Peyer's patch (tissue), 4 donors: ENCODE measurements at regions not wholly inside any gene's neighbourhood (a gene's known extent, or its start where the extent isn't known, plus 50 kb on each side); places are given as distances from the start of the nearest gene placed in this dataset.
"Not testable (repeated sequence)": the region's sequence is repeated elsewhere in the genome, so short reads cannot be mapped to it uniquely, and the experiment has no call there.

Experiments
- DNase-seq, 3 donors: peaks; one replicate each; pipeline ENCODE4 v3.0.0-alpha.2; 2017 to 2019
- H3K27ac ChIP-seq, 4 donors: fragments of 200-600 bp; sonication (generic); one replicate each; pipeline ENCODE4 v1.5.1; 2016 to 2019
- H3K27me3 ChIP-seq, 2 donors: fragments of 200-600 bp; sonication (generic); one replicate each; pipeline ENCODE4 v1.5.1; 2019
- H3K36me3 ChIP-seq, 3 donors: fragments of 200-600 bp; sonication (generic); one replicate each; pipeline ENCODE4 v1.5.1; 2016 to 2019
- H3K4me1 ChIP-seq, 4 donors: fragments of 200-600 bp; sonication (generic); one replicate each; pipeline ENCODE4 v1.5.1; 2016 to 2019
- H3K4me3 ChIP-seq, 4 donors: fragments of 200-600 bp; sonication (generic); 1 replicate in 3 of 4; 2 replicates in 1 of 4; pipeline ENCODE4 v1.5.1; 2016 to 2019; ENCODE audit warnings: mild to moderate bottlenecking in 1 of 4
- H3K9me3 ChIP-seq, 4 donors: fragments of 200-600 bp; sonication (generic); one replicate each; pipeline ENCODE4 v1.5.1; 2016 to 2019; ENCODE audit warnings: mild to moderate bottlenecking in 1 of 4
- POLR2A ChIP-seq, 2 donors: fragments of 450-650 bp; IDR thresholded peaks; one replicate each; pipeline ENCODE4 v1.5.1; 2017; ENCODE audit warnings: antibody characterized with exemption in 2 of 2, mild to moderate bottlenecking in 2 of 2, moderate library complexity in 2 of 2
- TF ChIP-seq, protein P1 (sequence below), 6 experiments: fragments of 450-650 bp in 4 of 6; fragments of 200-600 bp in 2 of 6; sonication (generic) in 1 of 6; IDR thresholded peaks; one replicate each; pipeline ENCODE4 v1.5.1; 2017 to 2019; ENCODE audit warnings: antibody characterized with exemption in 6 of 6, mild to moderate bottlenecking in 3 of 6, moderate library complexity in 1 of 6

- peak overlapping the region in 1 of 4 donors; percentile 9 for H3K4me3 ChIP-seq
- H3K4me1 ChIP-seq, result peaks cover 0 to 12% (median 7%) of the 10 kb centered on the region in 4 donors
- no peaks in the 10 kb centered on the region for H3K27me3 ChIP-seq
- peak overlapping the region in 3 of 4 donors; percentile 53 to 74 (median 67) for H3K27ac ChIP-seq
- peak in 1 of 2 donors; percentile 35 for TF ChIP-seq POLR2A (IDR thresholded peaks at IDR 0.05)
- TF ChIP-seq, protein P1, sequence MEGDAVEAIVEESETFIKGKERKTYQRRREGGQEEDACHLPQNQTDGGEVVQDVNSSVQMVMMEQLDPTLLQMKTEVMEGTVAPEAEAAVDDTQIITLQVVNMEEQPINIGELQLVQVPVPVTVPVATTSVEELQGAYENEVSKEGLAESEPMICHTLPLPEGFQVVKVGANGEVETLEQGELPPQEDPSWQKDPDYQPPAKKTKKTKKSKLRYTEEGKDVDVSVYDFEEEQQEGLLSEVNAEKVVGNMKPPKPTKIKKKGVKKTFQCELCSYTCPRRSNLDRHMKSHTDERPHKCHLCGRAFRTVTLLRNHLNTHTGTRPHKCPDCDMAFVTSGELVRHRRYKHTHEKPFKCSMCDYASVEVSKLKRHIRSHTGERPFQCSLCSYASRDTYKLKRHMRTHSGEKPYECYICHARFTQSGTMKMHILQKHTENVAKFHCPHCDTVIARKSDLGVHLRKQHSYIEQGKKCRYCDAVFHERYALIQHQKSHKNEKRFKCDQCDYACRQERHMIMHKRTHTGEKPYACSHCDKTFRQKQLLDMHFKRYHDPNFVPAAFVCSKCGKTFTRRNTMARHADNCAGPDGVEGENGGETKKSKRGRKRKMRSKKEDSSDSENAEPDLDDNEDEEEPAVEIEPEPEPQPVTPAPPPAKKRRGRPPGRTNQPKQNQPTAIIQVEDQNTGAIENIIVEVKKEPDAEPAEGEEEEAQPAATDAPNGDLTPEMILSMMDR (IDR thresholded peaks at IDR 0.05), result no peak
- H3K9me3 ChIP-seq, result no peaks in the 10 kb centered on the region
- peak; percentile 53 to 83 (median 66) for DNase-seq
- no peaks in the 10 kb centered on the region for H3K36me3 ChIP-seq
These were observed 59.7 kb downstream of the RAP2B start for GRCh38 chr3:153221748-153222162.

- not testable (repeated sequence) for H3K4me3 ChIP-seq, DNase-seq, H3K36me3 ChIP-seq, H3K4me1 ChIP-seq, H3K27me3 ChIP-seq, H3K27ac ChIP-seq, H3K9me3 ChIP-seq
These were observed 64.9 kb downstream of the RAP2B start for GRCh38 chr3:153226877-153227276.

DNA sequence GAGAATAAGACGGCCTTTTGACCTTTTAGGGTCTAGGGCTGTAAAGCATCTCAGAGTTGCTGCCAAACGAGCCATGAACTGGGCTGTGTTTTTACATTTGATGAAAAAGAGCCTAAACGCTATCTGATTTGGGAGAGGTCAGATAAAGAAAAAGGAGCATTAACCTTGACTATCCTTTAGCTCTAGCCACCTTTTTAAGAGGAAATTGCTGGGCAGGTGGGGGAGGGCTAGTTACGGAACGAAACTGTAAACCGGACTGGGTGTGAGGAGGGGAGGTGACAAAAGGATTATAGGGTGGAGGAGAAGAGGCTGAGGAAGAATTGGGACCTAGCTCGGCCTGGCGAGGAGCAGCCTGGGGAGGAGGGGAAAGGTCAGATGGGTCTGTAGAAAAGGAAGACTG, 68.4 kb downstream of the RAP2B start:
- H3K4me1 ChIP-seq, H3K4me3 ChIP-seq, H3K27me3 ChIP-seq, H3K36me3 ChIP-seq, H3K27ac ChIP-seq, H3K9me3 ChIP-seq, DNase-seq: not testable (repeated sequence)

GRCh38 chr3:153231245-153231644, 69.2 kb downstream of the RAP2B start:
- not testable (repeated sequence) for H3K4me3 ChIP-seq, H3K27me3 ChIP-seq, DNase-seq, H3K9me3 ChIP-seq, H3K36me3 ChIP-seq, H3K27ac ChIP-seq, H3K4me1 ChIP-seq

- H3K4me3 ChIP-seq, H3K9me3 ChIP-seq, H3K36me3 ChIP-seq, DNase-seq, H3K27ac ChIP-seq, H3K27me3 ChIP-seq, H3K4me1 ChIP-seq: not testable (repeated sequence)
These were observed 70.2 kb downstream of the RAP2B start for GRCh38 chr3:153232050-153232752.

GRCh38 chr3:153232851-153233271, 70.8 kb downstream of the RAP2B start:
- no peaks in the 10 kb centered on the region for H3K9me3 ChIP-seq
- H3K4me1 ChIP-seq, result no peaks in the 10 kb centered on the region
- H3K36me3 ChIP-seq, result no peaks in the 10 kb centered on the region
- no peak overlapping the region for H3K4me3 ChIP-seq
- TF ChIP-seq, protein P1 (IDR thresholded peaks at IDR 0.05), result no peak
- TF ChIP-seq POLR2A (IDR thresholded peaks at IDR 0.05), result no peak
- H3K27ac ChIP-seq, result no peak overlapping the region
- no peaks in the 10 kb centered on the region for H3K27me3 ChIP-seq
- DNase-seq, result no peak

GRCh38 chr3:153233986-153234385, 72.0 kb downstream of the RAP2B start:
- TF ChIP-seq POLR2A (IDR thresholded peaks at IDR 0.05), result no peak
- TF ChIP-seq, protein P1 (IDR thresholded peaks at IDR 0.05), result no peak
- H3K27ac ChIP-seq, result no peak overlapping the region
- H3K4me3 ChIP-seq, result no peak overlapping the region
- DNase-seq, result no peak
- H3K27me3 ChIP-seq, result no peaks in the 10 kb centered on the region
- no peaks in the 10 kb centered on the region for H3K4me1 ChIP-seq
- no peaks in the 10 kb centered on the region for H3K9me3 ChIP-seq
- H3K36me3 ChIP-seq, result no peaks in the 10 kb centered on the region

DNA sequence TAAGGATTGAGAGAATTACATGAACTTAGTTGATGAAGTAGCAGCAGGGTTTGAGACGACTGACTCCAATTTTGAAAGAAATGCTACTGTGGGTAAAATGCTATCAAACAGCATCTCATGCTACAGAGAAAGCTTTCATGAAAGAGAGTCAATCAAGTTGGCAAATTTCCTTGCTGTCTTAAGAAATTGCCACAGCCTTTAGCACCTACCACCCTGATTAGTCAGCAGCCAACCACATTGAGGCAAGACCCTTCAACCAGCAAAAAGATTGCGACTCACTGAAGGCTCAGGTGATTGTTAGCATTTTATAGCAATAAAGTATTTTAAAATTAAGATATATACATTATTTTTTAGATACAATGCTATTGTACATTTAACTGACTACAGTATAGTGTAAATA, 80.9 kb downstream of the RAP2B start:
- Histone ChIP-seq H3K4me3 (no peak overlapping the region), H3K9me3 (no peaks in the 10 kb centered on the region), H3K36me3 (no peaks in the 10 kb centered on the region), H3K27me3 (no peaks in the 10 kb centered on the region), H3K4me1 (no peaks in the 10 kb centered on the region), H3K27ac (no peak overlapping the region)
- TF ChIP-seq, protein P1 (IDR thresholded peaks at IDR 0.05), result no peak
- TF ChIP-seq POLR2A (IDR thresholded peaks at IDR 0.05), result no peak
- DNase-seq, result no peak
